Endodermal cell (in vitro differentiated cells): ENCODE measurements at regions not wholly inside any gene's neighbourhood (a gene's known extent, or its start where the extent isn't known, plus 50 kb on each side); places are given as distances from the start of the nearest gene placed in this dataset.

ENCODE experiments used
- DNase-seq: peaks from one replicate; pipeline ENCODE4 v3.0.0-alpha.2; 2017
- H3K27ac ChIP-seq: 2 replicates; pipeline ENCODE4 v1.5.1; 2013; ENCODE audit warnings: mild to moderate bottlenecking, low read depth, low read length, moderate library complexity
- H3K27me3 ChIP-seq: 2 replicates; pipeline ENCODE4 v1.6.1; 2013; ENCODE audit warnings: mild to moderate bottlenecking, low read length, moderate library complexity; ENCODE audit not compliant: insufficient read depth, control insufficient read depth, poor library complexity, severe bottlenecking
- H3K36me3 ChIP-seq: 2 replicates; pipeline ENCODE4 v1.7.0; 2013; ENCODE audit warnings: mild to moderate bottlenecking, low read length, moderate library complexity; ENCODE audit not compliant: control insufficient read depth, insufficient read depth
- H3K4me1 ChIP-seq: one replicate; pipeline ENCODE4 v1.7.0; 2013; ENCODE audit warnings: low read length; ENCODE audit not compliant: control insufficient read depth, insufficient read depth
- H3K4me3 ChIP-seq: 2 replicates; pipeline ENCODE4 v1.5.1; 2013; ENCODE audit warnings: mild to moderate bottlenecking, low read length, moderate library complexity
- H3K9ac ChIP-seq: 2 replicates; pipeline ENCODE4 v1.6.1; 2013; ENCODE audit warnings: mild to moderate bottlenecking, low read length, moderate library complexity; ENCODE audit not compliant: poor library complexity, severe bottlenecking; ENCODE audit errors: extremely low read depth
- H3K9me3 ChIP-seq: 2 replicates; pipeline ENCODE4 v1.6.1; 2013; ENCODE audit warnings: mild to moderate bottlenecking, low read length, moderate library complexity; ENCODE audit not compliant: control insufficient read depth
- H3K27ac Mint-ChIP-seq: 2 replicates; pipeline ENCODE4 v1.8.0; 2020; ENCODE audit warnings: mixed read lengths
- H3K27me3 Mint-ChIP-seq: 2 replicates; pipeline ENCODE4 v1.8.0; 2021; ENCODE audit warnings: mild to moderate bottlenecking, mixed read lengths; ENCODE audit not compliant: insufficient read depth
- H3K36me3 Mint-ChIP-seq: 2 replicates; pipeline ENCODE4 v1.8.0; 2020; ENCODE audit warnings: low read depth, mixed read lengths
- H3K4me1 Mint-ChIP-seq: 2 replicates; pipeline ENCODE4 v1.8.0; 2020; ENCODE audit warnings: mixed read lengths
- H3K4me3 Mint-ChIP-seq: 2 replicates; pipeline ENCODE4 v1.8.0; 2020; ENCODE audit warnings: mild to moderate bottlenecking, moderate library complexity, mixed read lengths
- H3K9me3 Mint-ChIP-seq: 2 replicates; pipeline ENCODE4 v1.8.0; 2020; ENCODE audit warnings: mild to moderate bottlenecking, mixed read lengths
- CTCF ChIP-seq: fragments of 200-600 bp; sonication (generic); conservative IDR thresholded peaks from 2 replicates; pipeline ENCODE4 v1.5.0; 2021; ENCODE audit warnings: antibody characterized with exemption, mild to moderate bottlenecking
- WGBS, 2 experiments: methylation state at CpG; one replicate each; pipeline versions ENCODE4 v1.1.5 to v1.1.7; 2013; ENCODE audit warnings: missing lambda C conversion rate in 2 of 2, mixed read lengths in 1 of 2; ENCODE audit not compliant: insufficient coverage in 1 of 2, insufficient read length in 1 of 2; 5-methylcytosine and 5-hydroxymethylcytosine counted together

GRCh38 chr13:67951431-67951830, 721.3 kb upstream of the PCDH9 start:
- no peaks in the 10 kb centered on the region for H3K4me1 Mint-ChIP-seq
- H3K4me3 Mint-ChIP-seq: no peak overlapping the region

GRCh38 chr13:67950603-67951002, 720.5 kb upstream of the PCDH9 start:
- Histone ChIP-seq H3K9me3 (no peaks in the 10 kb centered on the region), H3K27ac (no peak overlapping the region), H3K36me3 (no peaks in the 10 kb centered on the region), H3K4me1 (no peaks in the 10 kb centered on the region), H3K4me3 (no peak overlapping the region), H3K27me3 (no peaks in the 10 kb centered on the region), H3K9ac (no peak overlapping the region)
- no peak for DNase-seq
- H3K27me3 Mint-ChIP-seq: no peaks in the 10 kb centered on the region
- no peaks in the 10 kb centered on the region for H3K36me3 Mint-ChIP-seq
- no peak overlapping the region for H3K27ac Mint-ChIP-seq
- TF ChIP-seq CTCF: no peak
- H3K4me3 Mint-ChIP-seq: no peak overlapping the region
- WGBS, 2 experiments: 84 to 100% methylated on average over 1 to 2 of the region's 3 CpGs
- no peaks in the 10 kb centered on the region for H3K4me1 Mint-ChIP-seq
- no peaks in the 10 kb centered on the region for H3K9me3 Mint-ChIP-seq

More at GRCh38 chr13:67951431-67951830, 721.3 kb upstream of the PCDH9 start:
- Mint-ChIP-seq H3K27ac (no peak overlapping the region), H3K36me3 (no peaks in the 10 kb centered on the region), H3K27me3 (no peaks in the 10 kb centered on the region), H3K9me3 (no peaks in the 10 kb centered on the region)
- no peak overlapping the region for H3K9ac ChIP-seq
- H3K27me3 ChIP-seq: no peaks in the 10 kb centered on the region
- no peak overlapping the region for H3K27ac ChIP-seq
- H3K9me3 ChIP-seq: no peaks in the 10 kb centered on the region
- DNase-seq: no peak
- H3K4me1 ChIP-seq: no peaks in the 10 kb centered on the region
- no peak for TF ChIP-seq CTCF
- WGBS, 2 experiments: 98 to 100% methylated on average over 1 to 2 of the region's 2 CpGs
- H3K36me3 ChIP-seq: no peaks in the 10 kb centered on the region
- no peak overlapping the region for H3K4me3 ChIP-seq

- H3K9ac ChIP-seq: no peak overlapping the region
- H3K27me3 ChIP-seq: no peaks in the 10 kb centered on the region
- 94% methylated on average over 3 of the region's 4 CpGs; no CpG with 5 or more reads in 1 of the 2 experiments for WGBS, 2 experiments
- Mint-ChIP-seq H3K36me3 (no peaks in the 10 kb centered on the region), H3K4me1 (peaks cover 9% of the 10 kb centered on the region), H3K9me3 (no peaks in the 10 kb centered on the region), H3K27me3 (no peaks in the 10 kb centered on the region), H3K4me3 (no peak overlapping the region), H3K27ac (no peak overlapping the region)
- H3K9me3 ChIP-seq: no peaks in the 10 kb centered on the region
- DNase-seq: no peak
- no peak for TF ChIP-seq CTCF
- H3K4me3 ChIP-seq: no peak overlapping the region
- H3K36me3 ChIP-seq: no peaks in the 10 kb centered on the region
- H3K4me1 ChIP-seq: no peaks in the 10 kb centered on the region
- no peak overlapping the region for H3K27ac ChIP-seq
Observed at GRCh38 chr13:67946131-67946530, 716.0 kb upstream of the PCDH9 start.
